ENCODE measurements at regions not wholly inside any gene's neighbourhood (a gene's known extent, or its start where the extent isn't known, plus 50 kb on each side); places are given as distances from the start of the nearest gene placed in this dataset.

DNA sequence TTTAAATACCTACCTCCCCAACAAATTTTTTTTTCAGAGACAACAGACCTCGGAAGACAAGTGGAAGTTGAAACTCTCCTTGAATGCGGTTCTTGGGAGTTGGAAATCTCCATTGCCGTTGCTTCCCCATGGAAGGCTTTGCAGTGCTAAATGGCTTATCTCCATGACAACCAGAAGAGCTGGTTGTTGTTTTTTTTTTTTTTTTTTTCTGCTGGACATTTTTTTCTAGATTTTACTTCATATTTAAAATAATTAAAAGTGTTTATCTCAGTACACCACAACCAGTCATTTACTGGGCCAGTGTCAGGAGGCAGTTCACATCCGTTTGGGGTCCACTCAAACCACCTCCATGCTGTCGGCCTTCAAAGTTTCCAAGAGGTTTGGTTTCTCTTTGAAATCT is 348.5 kb upstream of the PRKCQ start:
- TF ChIP-seq EZH2 (IDR thresholded peaks at IDR 0.05; ENCODE audit: low read depth, unreplicated experiment) (no peak), POLR2AphosphoS5 (IDR thresholded peaks at IDR 0.05; ENCODE audit: low read depth) (no peak), ZNF114 (CRISPR knock-in tag; IDR thresholded peaks at IDR 0.05) (no peak)
- TF ChIP-seq, protein P1, sequence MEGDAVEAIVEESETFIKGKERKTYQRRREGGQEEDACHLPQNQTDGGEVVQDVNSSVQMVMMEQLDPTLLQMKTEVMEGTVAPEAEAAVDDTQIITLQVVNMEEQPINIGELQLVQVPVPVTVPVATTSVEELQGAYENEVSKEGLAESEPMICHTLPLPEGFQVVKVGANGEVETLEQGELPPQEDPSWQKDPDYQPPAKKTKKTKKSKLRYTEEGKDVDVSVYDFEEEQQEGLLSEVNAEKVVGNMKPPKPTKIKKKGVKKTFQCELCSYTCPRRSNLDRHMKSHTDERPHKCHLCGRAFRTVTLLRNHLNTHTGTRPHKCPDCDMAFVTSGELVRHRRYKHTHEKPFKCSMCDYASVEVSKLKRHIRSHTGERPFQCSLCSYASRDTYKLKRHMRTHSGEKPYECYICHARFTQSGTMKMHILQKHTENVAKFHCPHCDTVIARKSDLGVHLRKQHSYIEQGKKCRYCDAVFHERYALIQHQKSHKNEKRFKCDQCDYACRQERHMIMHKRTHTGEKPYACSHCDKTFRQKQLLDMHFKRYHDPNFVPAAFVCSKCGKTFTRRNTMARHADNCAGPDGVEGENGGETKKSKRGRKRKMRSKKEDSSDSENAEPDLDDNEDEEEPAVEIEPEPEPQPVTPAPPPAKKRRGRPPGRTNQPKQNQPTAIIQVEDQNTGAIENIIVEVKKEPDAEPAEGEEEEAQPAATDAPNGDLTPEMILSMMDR (conservative IDR thresholded peaks at IDR 0.05; ENCODE audit: low read depth in 2 of 2), result no peak
- TF ChIP-seq, protein P2, sequence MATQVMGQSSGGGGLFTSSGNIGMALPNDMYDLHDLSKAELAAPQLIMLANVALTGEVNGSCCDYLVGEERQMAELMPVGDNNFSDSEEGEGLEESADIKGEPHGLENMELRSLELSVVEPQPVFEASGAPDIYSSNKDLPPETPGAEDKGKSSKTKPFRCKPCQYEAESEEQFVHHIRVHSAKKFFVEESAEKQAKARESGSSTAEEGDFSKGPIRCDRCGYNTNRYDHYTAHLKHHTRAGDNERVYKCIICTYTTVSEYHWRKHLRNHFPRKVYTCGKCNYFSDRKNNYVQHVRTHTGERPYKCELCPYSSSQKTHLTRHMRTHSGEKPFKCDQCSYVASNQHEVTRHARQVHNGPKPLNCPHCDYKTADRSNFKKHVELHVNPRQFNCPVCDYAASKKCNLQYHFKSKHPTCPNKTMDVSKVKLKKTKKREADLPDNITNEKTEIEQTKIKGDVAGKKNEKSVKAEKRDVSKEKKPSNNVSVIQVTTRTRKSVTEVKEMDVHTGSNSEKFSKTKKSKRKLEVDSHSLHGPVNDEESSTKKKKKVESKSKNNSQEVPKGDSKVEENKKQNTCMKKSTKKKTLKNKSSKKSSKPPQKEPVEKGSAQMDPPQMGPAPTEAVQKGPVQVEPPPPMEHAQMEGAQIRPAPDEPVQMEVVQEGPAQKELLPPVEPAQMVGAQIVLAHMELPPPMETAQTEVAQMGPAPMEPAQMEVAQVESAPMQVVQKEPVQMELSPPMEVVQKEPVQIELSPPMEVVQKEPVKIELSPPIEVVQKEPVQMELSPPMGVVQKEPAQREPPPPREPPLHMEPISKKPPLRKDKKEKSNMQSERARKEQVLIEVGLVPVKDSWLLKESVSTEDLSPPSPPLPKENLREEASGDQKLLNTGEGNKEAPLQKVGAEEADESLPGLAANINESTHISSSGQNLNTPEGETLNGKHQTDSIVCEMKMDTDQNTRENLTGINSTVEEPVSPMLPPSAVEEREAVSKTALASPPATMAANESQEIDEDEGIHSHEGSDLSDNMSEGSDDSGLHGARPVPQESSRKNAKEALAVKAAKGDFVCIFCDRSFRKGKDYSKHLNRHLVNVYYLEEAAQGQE (IDR thresholded peaks at IDR 0.05; ENCODE audit: unreplicated experiment), result no peak
